ENCODE measurements at regions not wholly inside any gene's neighbourhood (a gene's known extent, or its start where the extent isn't known, plus 50 kb on each side); places are given as distances from the start of the nearest gene placed in this dataset.

- TF ChIP-seq POLR2A (IDR thresholded peaks at IDR 0.05; ENCODE audit: borderline replicate concordance, extremely low read depth, insufficient read depth, insufficient read length) (no peak), CTCF (IDR thresholded peaks at IDR 0.05 in 2 of 3, conservative IDR thresholded peaks at IDR 0.05 in 1 of 3; ENCODE audit: borderline replicate concordance in 1 of 3, insufficient read depth in 1 of 3, low read depth in 2 of 3, low read length in 2 of 3) (no peak), SRF (IDR thresholded peaks at IDR 0.05; ENCODE audit: low read depth) (no peak), CBX3 (IDR thresholded peaks at IDR 0.05; ENCODE audit: low read depth) (no peak), YY1 (IDR thresholded peaks at IDR 0.05; ENCODE audit: extremely low read depth, insufficient replicate concordance, low read depth, low read length) (no peak), EZH2phosphoT487 (IDR thresholded peaks at IDR 0.05; ENCODE audit: borderline replicate concordance) (no peak), ZNF274 (IDR thresholded peaks at IDR 0.05; ENCODE audit: low read depth, low read length) (no peak), REST (IDR thresholded peaks at IDR 0.05; ENCODE audit: low read depth) (no peak), EZH2 (IDR thresholded peaks at IDR 0.05) (no peak)
These were observed 248.2 kb upstream of the IGF1R start for GRCh38 chr15:98400120-98400519.
